ENCODE measurements at regions not wholly inside any gene's neighbourhood (a gene's known extent, or its start where the extent isn't known, plus 50 kb on each side); places are given as distances from the start of the nearest gene placed in this dataset.

DNA sequence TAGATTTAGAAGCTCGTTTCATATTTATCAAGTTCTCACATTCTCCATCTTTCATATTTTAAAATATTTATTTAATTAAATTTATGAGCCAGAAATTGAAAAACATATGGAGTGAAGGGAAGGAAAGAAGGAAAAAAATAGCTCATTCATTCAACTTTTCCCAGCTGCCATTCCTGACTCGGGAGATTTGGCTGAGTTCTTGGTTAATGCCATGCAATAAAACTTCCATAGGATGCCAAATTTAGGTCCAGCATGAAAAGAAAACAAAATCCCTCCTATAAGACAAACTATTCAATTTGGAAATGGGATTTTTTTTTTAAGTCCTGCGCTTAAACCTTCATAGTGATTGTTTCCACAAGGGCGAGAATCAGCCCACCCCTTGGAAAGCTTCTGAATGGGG lies 426.1 kb upstream of the TNP1 start:
- H3K9ac ChIP-seq = no peak overlapping the region
- no peaks in the 10 kb centered on the region for H3K4me1 ChIP-seq
- no peak overlapping the region for H3K4me2 ChIP-seq
- H4K20me1 ChIP-seq = no peaks in the 10 kb centered on the region
- H3K4me3 ChIP-seq = no peak overlapping the region
- H3K9me3 ChIP-seq = peaks cover 12% of the 10 kb centered on the region; the same call in 1 of the 2 replicates
- H3K27me3 ChIP-seq = no peaks in the 10 kb centered on the region
- no peaks in the 10 kb centered on the region for H3K36me3 ChIP-seq
- no peak for TF ChIP-seq Cebpa-rat (IDR thresholded peaks at IDR 0.05)
- no peak overlapping the region for H3K27ac ChIP-seq

- Histone ChIP-seq H3K9ac (no peak overlapping the region), H3K9me3 (peaks cover 8% of the 10 kb centered on the region; the same call in 1 of the 2 replicates), H3K27ac (no peak overlapping the region), H3K4me1 (peaks cover 12% of the 10 kb centered on the region), H3K27me3 (no peaks in the 10 kb centered on the region), H3K4me3 (no peak overlapping the region), H3K4me2 (no peak overlapping the region), H4K20me1 (no peaks in the 10 kb centered on the region), H3K36me3 (no peaks in the 10 kb centered on the region)
- TF ChIP-seq Cebpa-rat (IDR thresholded peaks at IDR 0.05) = no peak
Measured at GRCh38 chr2:217283460-217283859, 423.6 kb upstream of the TNP1 start.

GRCh38 chr2:217282531-217282930 lies 422.7 kb upstream of the TNP1 start:
- Histone ChIP-seq H3K4me1 (peaks cover 12% of the 10 kb centered on the region), H3K27me3 (no peaks in the 10 kb centered on the region), H3K36me3 (no peaks in the 10 kb centered on the region), H3K9me3 (no peaks in the 10 kb centered on the region), H3K4me2 (no peak overlapping the region), H4K20me1 (no peaks in the 10 kb centered on the region), H3K27ac (no peak overlapping the region), H3K4me3 (no peak overlapping the region), H3K9ac (no peak overlapping the region)
- TF ChIP-seq Cebpa-rat (IDR thresholded peaks at IDR 0.05) = no peak

DNA sequence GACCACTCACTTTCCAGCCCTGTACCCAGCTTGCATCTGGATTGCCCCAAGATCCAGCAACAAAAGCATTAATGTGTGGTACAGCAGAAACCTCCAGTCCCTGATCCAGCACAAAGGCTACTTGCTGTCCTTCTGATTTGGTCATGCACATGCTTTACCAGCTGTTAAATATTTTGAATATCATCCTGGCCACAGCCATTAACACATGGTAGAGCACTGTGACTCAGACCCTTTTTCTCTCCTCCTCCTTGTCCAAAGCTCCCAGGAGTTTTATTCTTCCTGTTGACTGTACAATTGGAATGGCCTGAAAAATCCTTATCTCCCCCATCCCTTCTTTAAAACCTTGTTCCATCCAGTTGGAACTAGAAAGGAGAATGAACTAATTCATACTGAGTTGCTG lies 419.7 kb upstream of the TNP1 start:
- no peak overlapping the region for H3K4me3 ChIP-seq
- no peaks in the 10 kb centered on the region for H3K9me3 ChIP-seq
- H4K20me1 ChIP-seq = no peaks in the 10 kb centered on the region
- no peak for TF ChIP-seq Cebpa-rat (IDR thresholded peaks at IDR 0.05)
- H3K4me1 ChIP-seq = peaks cover 25% of the 10 kb centered on the region
- H3K9ac ChIP-seq = no peak overlapping the region
- no peaks in the 10 kb centered on the region for H3K27me3 ChIP-seq
- H3K36me3 ChIP-seq = no peaks in the 10 kb centered on the region
- H3K4me2 ChIP-seq = peak overlapping the region; percentile 52
- H3K27ac ChIP-seq = no peak overlapping the region

DNA sequence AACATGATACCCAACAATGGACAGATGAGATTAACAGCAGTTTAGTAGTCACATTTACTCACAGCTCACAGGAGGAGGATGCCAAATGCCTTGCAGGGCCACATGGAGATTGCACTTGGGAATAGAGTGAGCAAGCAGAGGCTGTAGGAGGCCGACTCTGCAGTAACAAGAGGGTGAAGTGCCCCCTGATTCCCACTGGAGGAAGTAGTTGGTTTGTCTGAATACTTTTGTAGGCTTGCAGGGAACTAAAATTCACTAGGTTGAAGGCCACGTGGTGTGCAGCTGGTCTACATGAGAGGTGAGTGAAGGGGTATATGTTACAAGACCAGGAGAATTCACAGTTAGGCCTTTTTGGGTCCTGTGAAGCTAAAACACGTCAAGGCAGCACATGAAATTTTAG lies 419.3 kb upstream of the TNP1 start:
- no peak overlapping the region for H3K9ac ChIP-seq

GRCh38 chr2:217277646-217278398 lies 418.0 kb upstream of the TNP1 start:
- Histone ChIP-seq H3K4me3 (no peak overlapping the region), H3K36me3 (no peaks in the 10 kb centered on the region), H3K27me3 (no peaks in the 10 kb centered on the region), H3K9me3 (0 out of 2 replicates have a peak, but pooled peaks cover 3% of the 10 kb centered on the region), H3K27ac (no peak overlapping the region), H3K9ac (no peak overlapping the region), H4K20me1 (no peaks in the 10 kb centered on the region), H3K4me2 (no peak overlapping the region), H3K4me1 (peaks cover 30% of the 10 kb centered on the region)
- TF ChIP-seq Cebpa-rat (IDR thresholded peaks at IDR 0.05) = no peak

More for the DNA sequence above, 419.3 kb upstream of the TNP1 start:
- no peaks in the 10 kb centered on the region for H4K20me1 ChIP-seq
- no peak for TF ChIP-seq Cebpa-rat (IDR thresholded peaks at IDR 0.05)
- H3K4me2 ChIP-seq = peak overlapping the region; percentile 52
- H3K27me3 ChIP-seq = no peaks in the 10 kb centered on the region
- 0 out of 2 replicates have a peak, but pooled peaks cover 3% of the 10 kb centered on the region for H3K9me3 ChIP-seq
- H3K4me1 ChIP-seq = peaks cover 29% of the 10 kb centered on the region
- H3K4me3 ChIP-seq = no peak overlapping the region
- no peak overlapping the region for H3K27ac ChIP-seq
- H3K36me3 ChIP-seq = no peaks in the 10 kb centered on the region

DNA sequence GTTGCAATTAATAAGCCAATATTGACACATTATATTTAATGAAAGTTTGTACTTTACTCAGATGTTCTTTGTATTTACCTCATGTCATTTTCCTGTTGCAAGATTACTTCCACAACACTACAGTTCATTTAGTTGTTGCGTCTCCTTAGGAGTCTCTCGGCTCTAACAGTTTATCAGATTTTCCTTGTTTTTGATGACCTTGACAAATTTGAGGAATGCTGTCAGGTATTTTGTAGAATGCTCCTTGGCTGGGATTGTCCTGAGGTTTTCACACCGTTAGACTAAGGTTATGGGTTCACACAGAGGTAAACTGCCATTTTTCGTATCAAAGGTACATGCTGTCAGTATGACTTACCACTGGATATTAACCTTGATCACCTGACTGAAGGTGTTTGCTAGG lies 416.6 kb upstream of the TNP1 start:
- TF ChIP-seq Cebpa-rat (IDR thresholded peaks at IDR 0.05) = no peak
- H3K27me3 ChIP-seq = no peaks in the 10 kb centered on the region

GRCh38 chr2:217275091-217275490 lies 415.2 kb upstream of the TNP1 start:
- Histone ChIP-seq H3K36me3 (no peaks in the 10 kb centered on the region), H3K4me2 (peak overlapping the region; percentile 67), H3K27ac (no peak overlapping the region), H3K9me3 (0 out of 2 replicates have a peak, but pooled peaks cover 3% of the 10 kb centered on the region), H4K20me1 (no peaks in the 10 kb centered on the region), H3K4me3 (no peak overlapping the region), H3K27me3 (no peaks in the 10 kb centered on the region), H3K4me1 (peaks cover 30% of the 10 kb centered on the region), H3K9ac (no peak overlapping the region)
- TF ChIP-seq Cebpa-rat (IDR thresholded peaks at IDR 0.05) = no peak

More for the DNA sequence above, 416.6 kb upstream of the TNP1 start:
- Histone ChIP-seq H3K9me3 (0 out of 2 replicates have a peak, but pooled peaks cover 3% of the 10 kb centered on the region), H3K27ac (no peak overlapping the region), H3K4me3 (no peak overlapping the region), H4K20me1 (no peaks in the 10 kb centered on the region), H3K4me1 (peaks cover 30% of the 10 kb centered on the region), H3K9ac (no peak overlapping the region), H3K36me3 (no peaks in the 10 kb centered on the region), H3K4me2 (no peak overlapping the region)

DNA sequence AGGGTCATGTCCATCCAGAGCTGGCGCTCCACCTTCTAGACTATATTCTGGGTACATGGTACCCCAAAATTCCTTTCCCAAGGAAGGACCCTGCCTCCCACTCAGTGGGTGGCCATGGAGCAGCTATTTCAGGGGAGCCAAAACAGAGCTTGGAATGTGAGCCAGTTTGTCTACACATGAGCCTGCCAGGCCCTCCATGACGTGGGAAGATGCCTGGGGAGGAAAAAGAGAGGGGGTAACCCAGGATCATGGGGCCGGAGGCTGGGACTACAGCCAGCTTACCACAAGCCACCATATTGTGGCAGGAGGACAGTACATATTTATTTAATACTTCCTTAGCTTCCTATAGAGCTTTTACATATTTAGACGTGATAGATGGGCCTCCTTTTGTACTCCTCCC lies 414.7 kb upstream of the TNP1 start:
- H3K4me3 ChIP-seq = no peak overlapping the region
- no peak overlapping the region for H3K27ac ChIP-seq
- H3K4me1 ChIP-seq = peaks cover 29% of the 10 kb centered on the region
- no peak overlapping the region for H3K9ac ChIP-seq
- H3K4me2 ChIP-seq = peak overlapping the region; percentile 67
- H4K20me1 ChIP-seq = no peaks in the 10 kb centered on the region
- 0 out of 2 replicates have a peak, but pooled peaks cover 3% of the 10 kb centered on the region for H3K9me3 ChIP-seq
- no peak for TF ChIP-seq Cebpa-rat (IDR thresholded peaks at IDR 0.05)
- H3K27me3 ChIP-seq = no peaks in the 10 kb centered on the region
- no peaks in the 10 kb centered on the region for H3K36me3 ChIP-seq

- no peaks in the 10 kb centered on the region for H3K36me3 ChIP-seq
- no peak overlapping the region for H3K4me2 ChIP-seq
- no peaks in the 10 kb centered on the region for H4K20me1 ChIP-seq
- H3K4me3 ChIP-seq = no peak overlapping the region
- peaks cover 3% of the 10 kb centered on the region; the same call in 1 of the 2 replicates for H3K9me3 ChIP-seq
- no peak overlapping the region for H3K27ac ChIP-seq
- H3K9ac ChIP-seq = no peak overlapping the region
- TF ChIP-seq Cebpa-rat (IDR thresholded peaks at IDR 0.05) = no peak
- H3K27me3 ChIP-seq = no peaks in the 10 kb centered on the region
- peaks cover 21% of the 10 kb centered on the region for H3K4me1 ChIP-seq
Measured at GRCh38 chr2:217273851-217274250, 414.0 kb upstream of the TNP1 start.
